Sigmoid colon (tissue), 4 donors: ENCODE measurements at regions not wholly inside any gene's neighbourhood (a gene's known extent, or its start where the extent isn't known, plus 50 kb on each side); places are given as distances from the start of the nearest gene placed in this dataset.

Source experiments
- CTCF ChIP-seq, 4 experiments: fragments of 450-650 bp in 3 of 4; fragments of 200-600 bp in 1 of 4; IDR thresholded peaks; one replicate each; pipeline ENCODE4 v1.5.1; 2016 to 2019; ENCODE audit warnings: antibody characterized with exemption in 4 of 4, mild to moderate bottlenecking in 3 of 4, moderate library complexity in 2 of 4
- EP300 ChIP-seq, 4 donors: sonication (generic); formaldehyde crosslinking; IDR thresholded peaks; one replicate each; pipeline ENCODE4 v1.6.1; 2017; ENCODE audit warnings: antibody characterized with exemption in 4 of 4

GRCh38 chr17:5913641-5914040 is 156.5 kb upstream of the WSCD1 start:
- TF ChIP-seq CTCF (IDR thresholded peaks at IDR 0.05) (no peak), EP300 (IDR thresholded peaks at IDR 0.05) (no peak)
